Stimulated activated naive CD8-positive, alpha-beta T cell treated with anti-CD3 and anti-CD28 coated beads, Interleukin-15, Interleukin-2, amounts not matched to agents 100 ng/mL and 50 ng/mL, for 24 hours (primary cell): ENCODE measurements at regions not wholly inside any gene's neighbourhood (a gene's known extent, or its start where the extent isn't known, plus 50 kb on each side); places are given as distances from the start of the nearest gene placed in this dataset.
A peak's percentile ranks its signal among the peaks of the same experiment; 100 is the strongest.

Source experiments
- H3K27ac Mint-ChIP-seq: one replicate; pipeline ENCODE4 v1.8.0; 2021; ENCODE audit warnings: mild to moderate bottlenecking, mixed read lengths
- H3K27me3 Mint-ChIP-seq: one replicate; pipeline ENCODE4 v1.8.0; 2021; ENCODE audit warnings: mixed read lengths
- H3K36me3 Mint-ChIP-seq: one replicate; pipeline ENCODE4 v1.8.0; 2021; ENCODE audit warnings: low read depth, mixed read lengths
- H3K4me1 Mint-ChIP-seq: one replicate; pipeline ENCODE4 v1.8.0; 2021; ENCODE audit warnings: low read depth, mixed read lengths
- H3K4me3 Mint-ChIP-seq: one replicate; pipeline ENCODE4 v1.8.0; 2021; ENCODE audit warnings: mild to moderate bottlenecking, mixed read lengths
- H3K9me3 Mint-ChIP-seq: one replicate; pipeline ENCODE4 v1.8.0; 2021; ENCODE audit warnings: mixed read lengths

GRCh38 chr13:39875111-39875987, 219.9 kb downstream of the COG6 start:
- H3K9me3 Mint-ChIP-seq, result no peaks in the 10 kb centered on the region
- no peak overlapping the region for H3K27ac Mint-ChIP-seq
- no peak overlapping the region for H3K4me3 Mint-ChIP-seq
- H3K36me3 Mint-ChIP-seq, result no peaks in the 10 kb centered on the region
- H3K27me3 Mint-ChIP-seq, result peaks cover 5% of the 10 kb centered on the region
- peaks cover 5% of the 10 kb centered on the region for H3K4me1 Mint-ChIP-seq

- Mint-ChIP-seq H3K27ac (no peak overlapping the region), H3K4me3 (no peak overlapping the region), H3K36me3 (no peaks in the 10 kb centered on the region), H3K9me3 (peaks cover 2% of the 10 kb centered on the region), H3K4me1 (peaks cover 5% of the 10 kb centered on the region), H3K27me3 (peaks cover 2% of the 10 kb centered on the region)
Observed at GRCh38 chr13:39876258-39876657, 220.8 kb downstream of the COG6 start.

GRCh38 chr13:39877134-39877533, 221.7 kb downstream of the COG6 start:
- Mint-ChIP-seq H3K4me1 (peaks cover 5% of the 10 kb centered on the region), H3K4me3 (no peak overlapping the region), H3K27me3 (peaks cover 4% of the 10 kb centered on the region), H3K9me3 (peaks cover 11% of the 10 kb centered on the region), H3K36me3 (peaks cover 3% of the 10 kb centered on the region), H3K27ac (no peak overlapping the region)

- no peak overlapping the region for H3K27ac Mint-ChIP-seq
- H3K4me3 Mint-ChIP-seq, result no peak overlapping the region
- H3K9me3 Mint-ChIP-seq, result peaks cover 23% of the 10 kb centered on the region
- H3K4me1 Mint-ChIP-seq, result peaks cover 5% of the 10 kb centered on the region
- peaks cover 12% of the 10 kb centered on the region for H3K36me3 Mint-ChIP-seq
- peaks cover 4% of the 10 kb centered on the region for H3K27me3 Mint-ChIP-seq
Observed at GRCh38 chr13:39879286-39880035, 224.0 kb downstream of the COG6 start.

- Mint-ChIP-seq H3K27ac (no peak overlapping the region), H3K36me3 (peaks cover 13% of the 10 kb centered on the region), H3K4me3 (no peak overlapping the region), H3K4me1 (peaks cover 4% of the 10 kb centered on the region), H3K9me3 (peaks cover 33% of the 10 kb centered on the region), H3K27me3 (peaks cover 4% of the 10 kb centered on the region)
Observed at GRCh38 chr13:39881383-39881782, 225.9 kb downstream of the COG6 start.

GRCh38 chr13:39881887-39882286, 226.4 kb downstream of the COG6 start:
- H3K4me1 Mint-ChIP-seq, result no peaks in the 10 kb centered on the region
- peaks cover 4% of the 10 kb centered on the region for H3K27me3 Mint-ChIP-seq
- H3K4me3 Mint-ChIP-seq, result no peak overlapping the region
- H3K9me3 Mint-ChIP-seq, result peaks cover 33% of the 10 kb centered on the region
- H3K27ac Mint-ChIP-seq, result no peak overlapping the region
- peaks cover 13% of the 10 kb centered on the region for H3K36me3 Mint-ChIP-seq

- H3K27me3 Mint-ChIP-seq, result peaks cover 4% of the 10 kb centered on the region
- H3K36me3 Mint-ChIP-seq, result peaks cover 13% of the 10 kb centered on the region
- H3K27ac Mint-ChIP-seq, result no peak overlapping the region
- peaks cover 33% of the 10 kb centered on the region for H3K9me3 Mint-ChIP-seq
- H3K4me3 Mint-ChIP-seq, result no peak overlapping the region
- no peaks in the 10 kb centered on the region for H3K4me1 Mint-ChIP-seq
Observed at GRCh38 chr13:39884166-39884565, 228.7 kb downstream of the COG6 start.

- H3K27ac Mint-ChIP-seq, result no peak overlapping the region
- peaks cover 1% of the 10 kb centered on the region for H3K27me3 Mint-ChIP-seq
- peaks cover 29% of the 10 kb centered on the region for H3K9me3 Mint-ChIP-seq
- H3K36me3 Mint-ChIP-seq, result peaks cover 13% of the 10 kb centered on the region
- peaks cover 4% of the 10 kb centered on the region for H3K4me1 Mint-ChIP-seq
- H3K4me3 Mint-ChIP-seq, result no peak overlapping the region
Observed at GRCh38 chr13:39886336-39886735, 230.9 kb downstream of the COG6 start.

GRCh38 chr13:39887387-39887786, 231.9 kb downstream of the COG6 start:
- Mint-ChIP-seq H3K27ac (no peak overlapping the region), H3K4me3 (no peak overlapping the region), H3K4me1 (peaks cover 14% of the 10 kb centered on the region)

GRCh38 chr13:39888865-39889810, 233.7 kb downstream of the COG6 start:
- no peak overlapping the region for H3K27ac Mint-ChIP-seq

More at GRCh38 chr13:39887387-39887786, 231.9 kb downstream of the COG6 start:
- Mint-ChIP-seq H3K27me3 (no peaks in the 10 kb centered on the region), H3K36me3 (peaks cover 8% of the 10 kb centered on the region), H3K9me3 (peaks cover 22% of the 10 kb centered on the region)

GRCh38 chr13:39890537-39890936, 235.1 kb downstream of the COG6 start:
- H3K36me3 Mint-ChIP-seq, result no peaks in the 10 kb centered on the region
- no peak overlapping the region for H3K27ac Mint-ChIP-seq
- H3K4me1 Mint-ChIP-seq, result peaks cover 25% of the 10 kb centered on the region
- H3K9me3 Mint-ChIP-seq, result peaks cover under 1% of the 10 kb centered on the region
- H3K4me3 Mint-ChIP-seq, result no peak overlapping the region
- H3K27me3 Mint-ChIP-seq, result no peaks in the 10 kb centered on the region

More at GRCh38 chr13:39888865-39889810, 233.7 kb downstream of the COG6 start:
- no peaks in the 10 kb centered on the region for H3K27me3 Mint-ChIP-seq
- H3K4me1 Mint-ChIP-seq, result peaks cover 25% of the 10 kb centered on the region
- H3K4me3 Mint-ChIP-seq, result no peak overlapping the region
- H3K36me3 Mint-ChIP-seq, result peaks cover 4% of the 10 kb centered on the region
- peaks cover 13% of the 10 kb centered on the region for H3K9me3 Mint-ChIP-seq

GRCh38 chr13:39892721-39893685, 237.5 kb downstream of the COG6 start:
- Mint-ChIP-seq H3K27me3 (no peaks in the 10 kb centered on the region), H3K27ac (peak overlapping the region; percentile 87), H3K36me3 (no peaks in the 10 kb centered on the region), H3K9me3 (no peaks in the 10 kb centered on the region), H3K4me1 (peaks cover 25% of the 10 kb centered on the region), H3K4me3 (peak overlapping the region; percentile 54)

GRCh38 chr13:39893808-39894207, 238.3 kb downstream of the COG6 start:
- peaks cover 25% of the 10 kb centered on the region for H3K4me1 Mint-ChIP-seq
- no peaks in the 10 kb centered on the region for H3K9me3 Mint-ChIP-seq
- H3K27me3 Mint-ChIP-seq, result no peaks in the 10 kb centered on the region
- H3K4me3 Mint-ChIP-seq, result no peak overlapping the region
- peak overlapping the region; percentile 4 for H3K27ac Mint-ChIP-seq
- H3K36me3 Mint-ChIP-seq, result no peaks in the 10 kb centered on the region
